GM13977 (cell line): ENCODE measurements at regions not wholly inside any gene's neighbourhood (a gene's known extent, or its start where the extent isn't known, plus 50 kb on each side); places are given as distances from the start of the nearest gene placed in this dataset.

Source experiments
- DNase-seq: peaks from one replicate; pipeline ENCODE4 v3.0.0; 2012; ENCODE audit warnings: low spot score
- in situ Hi-C: fragments of 300-500 bp; cut with MboI; formaldehyde crosslinking; loops from one replicate; pipeline ENCODE4 v1.12.0; 2022; ENCODE audit warnings: low sequenced_read_pairs, low pct_unique_long_range_greater_than_20kb, mixed read lengths, inconsistent platforms; ENCODE audit not compliant: unreplicated experiment
- TF ChIP-seq, protein P1 (sequence below): IDR thresholded peaks from 2 replicates; pipeline ENCODE4 v1.5.1; 2012; ENCODE audit warnings: mild to moderate bottlenecking, control low read depth; ENCODE audit not compliant: insufficient read depth; ENCODE audit errors: extremely low read depth, missing control alignments

DNA sequence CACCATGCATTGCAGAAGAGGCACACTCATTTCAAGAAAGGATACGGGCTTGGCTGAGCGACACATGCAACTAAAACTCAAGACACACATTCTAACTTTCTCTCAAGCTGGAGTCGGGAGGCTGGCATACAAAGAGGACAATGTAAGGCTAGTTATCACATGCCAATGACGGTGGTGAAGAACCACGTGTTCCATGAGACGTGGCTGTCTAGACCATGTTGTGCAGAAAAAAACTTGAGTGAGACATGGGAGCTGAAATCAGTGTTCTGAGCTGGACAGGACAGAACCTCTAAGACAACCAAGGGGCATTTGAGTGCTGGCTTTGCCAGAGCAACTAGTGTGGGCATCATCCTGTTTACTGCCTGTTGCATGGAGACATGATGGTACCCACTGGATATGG is 193.0 kb upstream of the DPP6 start:
- TF ChIP-seq, protein P1, sequence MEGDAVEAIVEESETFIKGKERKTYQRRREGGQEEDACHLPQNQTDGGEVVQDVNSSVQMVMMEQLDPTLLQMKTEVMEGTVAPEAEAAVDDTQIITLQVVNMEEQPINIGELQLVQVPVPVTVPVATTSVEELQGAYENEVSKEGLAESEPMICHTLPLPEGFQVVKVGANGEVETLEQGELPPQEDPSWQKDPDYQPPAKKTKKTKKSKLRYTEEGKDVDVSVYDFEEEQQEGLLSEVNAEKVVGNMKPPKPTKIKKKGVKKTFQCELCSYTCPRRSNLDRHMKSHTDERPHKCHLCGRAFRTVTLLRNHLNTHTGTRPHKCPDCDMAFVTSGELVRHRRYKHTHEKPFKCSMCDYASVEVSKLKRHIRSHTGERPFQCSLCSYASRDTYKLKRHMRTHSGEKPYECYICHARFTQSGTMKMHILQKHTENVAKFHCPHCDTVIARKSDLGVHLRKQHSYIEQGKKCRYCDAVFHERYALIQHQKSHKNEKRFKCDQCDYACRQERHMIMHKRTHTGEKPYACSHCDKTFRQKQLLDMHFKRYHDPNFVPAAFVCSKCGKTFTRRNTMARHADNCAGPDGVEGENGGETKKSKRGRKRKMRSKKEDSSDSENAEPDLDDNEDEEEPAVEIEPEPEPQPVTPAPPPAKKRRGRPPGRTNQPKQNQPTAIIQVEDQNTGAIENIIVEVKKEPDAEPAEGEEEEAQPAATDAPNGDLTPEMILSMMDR: no peak
- DNase-seq: no peak
- in situ Hi-C loops: no loop called here

DNA sequence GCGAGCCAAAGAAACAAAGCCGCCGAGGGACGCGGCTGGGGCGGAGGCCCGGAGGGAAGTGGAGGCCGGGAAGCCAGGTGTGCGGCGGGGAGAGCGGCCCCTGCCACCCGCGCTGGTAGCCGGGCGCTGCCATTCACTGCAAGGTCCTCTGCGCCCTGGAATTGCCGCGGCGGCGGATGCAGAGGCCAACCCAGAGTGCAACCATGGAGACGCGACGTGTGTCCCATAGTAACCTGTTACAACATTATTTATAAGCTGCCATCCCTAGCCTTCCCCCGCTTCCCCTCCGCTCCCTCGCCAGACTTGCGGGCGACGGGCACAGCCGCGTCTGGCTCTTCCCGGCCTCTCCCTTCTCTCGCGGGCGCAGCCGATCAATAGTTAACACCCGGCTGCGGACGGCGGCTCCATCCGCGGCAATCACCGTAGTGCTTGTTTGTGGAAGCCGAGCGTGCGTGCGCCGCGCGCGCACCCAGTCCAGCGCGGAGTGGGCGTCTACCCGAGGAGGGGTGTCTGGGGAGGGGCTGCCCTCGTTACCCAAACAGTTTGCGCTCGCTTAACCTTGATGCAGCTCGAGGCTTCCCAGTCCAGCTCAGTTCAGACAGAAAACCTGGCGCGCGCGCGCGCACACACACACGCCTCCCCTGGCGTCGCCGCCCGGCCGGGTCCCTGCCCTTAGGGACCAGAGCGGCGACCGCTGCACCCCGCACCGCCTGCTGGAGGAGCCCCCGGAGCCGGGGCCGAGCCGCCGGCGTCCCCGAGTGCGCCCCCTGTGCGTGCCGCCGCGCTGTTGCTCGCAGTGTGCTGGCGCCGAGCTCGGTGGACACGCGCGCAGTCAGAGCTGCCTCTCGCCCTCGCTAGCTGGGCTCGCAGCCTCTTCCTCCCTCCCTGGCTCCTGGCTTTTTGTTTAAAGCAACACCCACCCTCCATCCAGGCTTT is 165.4 kb upstream of the DPP6 start:
- TF ChIP-seq, protein P1: no peak
- in situ Hi-C loops: no loop called here
- DNase-seq: no peak

DNA sequence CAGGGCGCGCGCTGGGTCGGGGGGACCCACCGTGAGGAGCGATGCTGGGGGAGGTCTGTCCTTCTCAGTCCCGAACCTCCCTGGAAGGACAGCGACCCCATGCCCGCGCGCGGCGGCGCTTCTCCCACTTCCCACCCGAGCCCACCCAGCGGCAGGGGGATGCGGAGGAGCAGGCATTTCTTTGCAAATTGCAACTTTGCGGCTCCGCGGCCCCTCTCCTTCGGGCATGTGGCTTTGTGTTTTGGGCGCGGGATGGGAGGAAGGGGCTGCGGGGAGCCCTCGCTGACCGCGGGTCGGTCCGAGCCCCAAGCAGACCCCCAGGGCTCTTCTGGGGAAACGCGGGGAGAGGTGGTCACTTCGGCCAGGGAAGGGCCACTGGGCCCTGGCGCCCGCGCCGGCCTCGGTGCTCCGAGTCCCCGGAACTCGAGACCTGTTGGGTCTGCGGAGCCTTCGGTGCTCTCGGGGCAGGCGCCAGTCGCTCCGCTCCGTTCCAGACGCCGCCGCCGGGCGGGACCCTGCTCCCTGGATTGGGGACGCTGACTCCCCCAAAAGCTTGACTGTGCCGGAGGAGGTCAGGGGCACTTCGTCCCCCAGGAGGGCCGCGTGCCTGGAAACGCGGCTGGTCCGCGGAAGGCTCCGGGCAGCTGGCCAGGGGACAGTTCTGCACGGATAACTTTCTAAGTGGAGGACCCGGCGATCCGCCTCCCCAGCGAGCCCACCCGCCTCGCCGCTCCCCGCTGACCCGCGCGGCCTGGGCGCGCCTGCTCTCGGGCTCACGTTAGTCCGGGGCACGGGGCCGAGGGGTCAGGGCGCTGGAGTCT is 164.2 kb upstream of the DPP6 start:
- DNase-seq: no peak
- in situ Hi-C loops: no loop called here
- TF ChIP-seq, protein P1: no peak

DNA sequence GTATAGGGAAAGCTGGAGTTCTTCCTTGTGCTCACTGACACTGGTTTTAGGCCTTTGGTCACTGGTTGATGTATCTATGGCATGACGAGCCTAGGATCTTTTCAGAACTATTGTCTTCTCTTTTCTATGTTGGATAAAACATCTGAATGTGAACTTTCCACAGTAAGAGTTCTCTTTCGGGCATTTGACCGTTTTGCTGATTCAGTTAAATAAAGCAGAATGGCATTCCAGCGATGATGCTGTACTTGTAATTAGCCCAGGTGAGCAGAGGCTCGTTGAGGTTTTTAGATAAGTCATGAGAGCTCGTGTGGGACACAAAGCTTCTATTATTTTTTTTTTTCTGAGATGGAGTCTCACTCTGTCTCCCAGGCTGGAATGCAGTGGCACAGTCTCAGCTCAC is 160.2 kb upstream of the DPP6 start:
- TF ChIP-seq, protein P1: no peak
- in situ Hi-C loops: no loop called here
- no peak for DNase-seq

DNA sequence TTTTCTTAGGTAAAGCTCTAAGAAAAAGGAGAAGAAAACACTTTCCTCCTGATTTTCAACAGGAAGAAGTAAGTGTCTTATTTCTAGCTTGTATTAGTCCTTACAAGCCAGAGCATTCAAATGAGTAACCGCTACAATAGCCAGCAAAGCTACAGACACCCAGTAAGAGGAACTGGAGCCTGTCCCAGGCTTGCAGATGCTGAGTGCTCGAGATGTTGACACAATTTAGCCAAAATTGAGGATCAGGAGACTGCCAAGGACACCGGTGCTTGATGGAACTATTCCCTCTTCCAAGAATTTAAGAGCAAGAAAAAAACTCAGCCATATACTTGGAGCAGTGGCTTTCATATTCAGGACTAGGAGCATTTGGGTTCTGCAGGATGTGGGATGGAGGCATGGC is 149.3 kb upstream of the DPP6 start:
- in situ Hi-C loops: no loop called here
- TF ChIP-seq, protein P1: no peak
- no peak for DNase-seq

DNA sequence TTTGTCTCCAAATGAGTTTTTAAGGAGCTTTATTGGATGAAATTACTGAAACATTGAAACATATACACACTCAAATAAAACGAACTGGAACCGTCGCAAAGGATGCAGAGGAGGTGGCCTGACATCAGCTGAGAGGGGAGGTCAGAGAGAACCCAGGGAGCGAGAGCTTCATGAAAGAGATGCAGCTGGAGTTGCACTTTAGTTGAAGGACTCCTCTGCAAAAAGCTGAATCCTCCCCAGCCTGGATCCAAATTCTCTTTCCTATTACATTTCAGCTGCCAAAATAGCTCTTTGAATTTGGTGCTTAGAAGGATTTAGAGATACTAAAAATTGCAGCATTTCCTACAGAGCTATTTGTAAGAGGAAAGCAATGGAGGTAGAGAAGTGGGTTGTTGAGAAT is 140.0 kb upstream of the DPP6 start:
- DNase-seq: no peak
- in situ Hi-C loops: no loop called here
- TF ChIP-seq, protein P1: no peak
